ENCODE measurements at regions not wholly inside any gene's neighbourhood (a gene's known extent, or its start where the extent isn't known, plus 50 kb on each side); places are given as distances from the start of the nearest gene placed in this dataset.

GRCh38 chr3:182420741-182421140 lies 372.6 kb upstream of the ATP11B start:
- intact Hi-C loops (cut with micrococcal nuclease) = no loop called here
- Histone ChIP-seq H3K4me2 (ENCODE audit: low read depth, low read length) (no peak overlapping the region), H2BK120ac (ENCODE audit: low read depth, low read length) (no peak overlapping the region), H3K4me3 (ENCODE audit: insufficient read depth, low read depth, low read length) (no peak overlapping the region), H3K56ac (ENCODE audit: extremely low read depth, insufficient read depth, low read length) (no peak overlapping the region), H3K23ac (ENCODE audit: low read depth, low read length) (no peak overlapping the region), H3K18ac (ENCODE audit: low read depth, low read length) (no peak overlapping the region), H3K36me3 (ENCODE audit: control insufficient read depth, insufficient read depth, low read length) (no peaks in the 10 kb centered on the region), H3K9ac (ENCODE audit: low read depth, low read length) (no peak overlapping the region), H3K9me1 (ENCODE audit: insufficient read depth, low read length) (no peaks in the 10 kb centered on the region), H2AK9ac (replicated peaks; ENCODE audit: low read depth, low read length, poor library complexity) (no peak overlapping the region), H3K27ac (ENCODE audit: insufficient read depth, low read length) (no peak overlapping the region), H3K4me1 (ENCODE audit: control insufficient read depth, insufficient read depth, low read length) (no peaks in the 10 kb centered on the region), H4K8ac (ENCODE audit: low read depth in 2 of 2, low read length in 2 of 2) (no peak overlapping the region), H3K27me3 (ENCODE audit: control insufficient read depth, insufficient read depth, low read length) (no peaks in the 10 kb centered on the region), H3K79me1 (ENCODE audit: low read depth in 1 of 2, low read length in 2 of 2) (no peaks in the 10 kb centered on the region), H2AK5ac (ENCODE audit: low read depth, low read length) (no peak overlapping the region), H3K9me3 (ENCODE audit: control insufficient read depth, insufficient read depth, low read length) (peaks cover 13% of the 10 kb centered on the region), H3K14ac (replicated peaks; ENCODE audit: low read depth, low read length) (no peak overlapping the region), H3K4ac (ENCODE audit: low read depth, low read length) (no peak overlapping the region), H2BK5ac (ENCODE audit: low read depth, low read length, poor library complexity, severe bottlenecking) (no peak overlapping the region), H4K20me1 (ENCODE audit: insufficient read depth, low read length) (no peaks in the 10 kb centered on the region), H4K5ac (ENCODE audit: low read depth, low read length) (no peak overlapping the region), H4K91ac (ENCODE audit: insufficient read depth, low read depth, low read length) (no peak overlapping the region), H2BK15ac (ENCODE audit: low read depth, low read length) (no peak overlapping the region), H2BK20ac (ENCODE audit: low read depth, low read length) (no peak overlapping the region), H2AFZ (replicated peaks; ENCODE audit: low read length, poor library complexity) (no peak overlapping the region)
- POLR2A ChIA-PET (ENCODE audit: unreplicated experiment) = no interaction called here
- dilution Hi-C loops (cut with HindIII; ENCODE audit: low sequenced_read_pairs, unreplicated experiment) = no loop called here
- in situ Hi-C loops (cut with MboI; ENCODE audit: low sequenced_read_pairs) = no loop called here
- DNase-seq (no peak), ATAC-seq (ENCODE audit: low read depth) (no peak)
- CTCF ChIA-PET = no interaction called here
- TF ChIP-seq RAD21 (IDR thresholded peaks at IDR 0.05; ENCODE audit: low read length) = no peak
- no peak for TF ChIP-seq MAFK (IDR thresholded peaks at IDR 0.05; ENCODE audit: low read depth, low read length)
- no peak for TF ChIP-seq RCOR1 (IDR thresholded peaks at IDR 0.05; ENCODE audit: insufficient replicate concordance, low read length)
- no peak for TF ChIP-seq FOS (IDR thresholded peaks at IDR 0.05; ENCODE audit: low read depth, low read length)
- TF ChIP-seq CHD1 (IDR thresholded peaks at IDR 0.05; ENCODE audit: low read depth, low read length) = no peak
- no peak for TF ChIP-seq ELK1 (IDR thresholded peaks at IDR 0.05; ENCODE audit: borderline replicate concordance, low read depth, low read length)
- TF ChIP-seq, protein P1, sequence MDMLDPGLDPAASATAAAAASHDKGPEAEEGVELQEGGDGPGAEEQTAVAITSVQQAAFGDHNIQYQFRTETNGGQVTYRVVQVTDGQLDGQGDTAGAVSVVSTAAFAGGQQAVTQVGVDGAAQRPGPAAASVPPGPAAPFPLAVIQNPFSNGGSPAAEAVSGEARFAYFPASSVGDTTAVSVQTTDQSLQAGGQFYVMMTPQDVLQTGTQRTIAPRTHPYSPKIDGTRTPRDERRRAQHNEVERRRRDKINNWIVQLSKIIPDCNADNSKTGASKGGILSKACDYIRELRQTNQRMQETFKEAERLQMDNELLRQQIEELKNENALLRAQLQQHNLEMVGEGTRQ (IDR thresholded peaks at IDR 0.05; ENCODE audit: low read depth, low read length) = no peak
- no peak for TF ChIP-seq NFE2L2 (IDR thresholded peaks at IDR 0.05; ENCODE audit: low read depth, low read length)
- no peak for TF ChIP-seq POLR2A (IDR thresholded peaks at IDR 0.05; ENCODE audit: low read depth, low read length)
- TF ChIP-seq BHLHE40 (IDR thresholded peaks at IDR 0.05; ENCODE audit: low read depth, low read length) = no peak
- TF ChIP-seq RFX5 (IDR thresholded peaks at IDR 0.05; ENCODE audit: low read depth, low read length) = no peak
- no TSS peak for BruUV-seq (replicated peaks)
